CD4-positive, CD25-positive, alpha-beta regulatory T cell (primary cell): ENCODE measurements at regions not wholly inside any gene's neighbourhood (a gene's known extent, or its start where the extent isn't known, plus 50 kb on each side); places are given as distances from the start of the nearest gene placed in this dataset.

Experiments used
- ATAC-seq, 2 donors: fragments of 150-1000 bp; cut with Tn5 transposase; one replicate each; pipeline ENCODE4 v1.10.0; 2021; ENCODE audit warnings: low read depth in 2 of 2, moderate number of reproducible peaks in 2 of 2, moderate library complexity in 1 of 2
- DNase-seq, 3 donors: peaks; one replicate each; pipeline versions ENCODE4 v3.0.0 to v3.0.0-alpha.2; 2012 to 2022; ENCODE audit warnings: mixed read lengths in 1 of 3
- H3K27ac ChIP-seq: one replicate; pipeline ENCODE4 v1.7.0; 2013; ENCODE audit warnings: mild to moderate bottlenecking, low read length; ENCODE audit not compliant: insufficient read depth, poor library complexity, severe bottlenecking
- H3K27me3 ChIP-seq: one replicate; pipeline ENCODE4 v1.7.0; 2013; ENCODE audit warnings: low read length; ENCODE audit not compliant: control insufficient read depth, insufficient read depth
- H3K36me3 ChIP-seq: one replicate; pipeline ENCODE4 v1.7.0; 2013; ENCODE audit warnings: mild to moderate bottlenecking, low read length, moderate library complexity; ENCODE audit not compliant: control insufficient read depth, insufficient read depth
- H3K4me1 ChIP-seq: 2 replicates; pipeline ENCODE4 v1.7.0; 2013; ENCODE audit warnings: mild to moderate bottlenecking, low read length; ENCODE audit not compliant: insufficient read depth, control insufficient read depth, poor library complexity, severe bottlenecking
- H3K4me3 ChIP-seq: one replicate; pipeline ENCODE4 v1.7.0; 2013; ENCODE audit warnings: low read depth, mild to moderate bottlenecking, low read length, moderate library complexity
- H3K9me3 ChIP-seq, 2 experiments: 1 replicate in 1 of 2; 2 replicates in 1 of 2; pipeline ENCODE4 v1.7.0; 2013; ENCODE audit warnings: low read length in 2 of 2, mild to moderate bottlenecking in 1 of 2, moderate library complexity in 1 of 2; ENCODE audit not compliant: control insufficient read depth in 2 of 2
- H3K27ac Mint-ChIP-seq, 3 donors: one replicate each; pipeline ENCODE4 v1.8.0; 2020 to 2022; ENCODE audit warnings: mild to moderate bottlenecking in 3 of 3, mixed read lengths in 3 of 3, moderate library complexity in 2 of 3
- H3K27me3 Mint-ChIP-seq: one replicate; pipeline ENCODE4 v1.8.0; 2022; ENCODE audit warnings: mild to moderate bottlenecking, mixed read lengths
- H3K36me3 Mint-ChIP-seq: one replicate; pipeline ENCODE4 v1.8.0; 2020; ENCODE audit warnings: mixed read lengths
- H3K4me1 Mint-ChIP-seq, 4 donors: one replicate each; pipeline ENCODE4 v1.8.0; 2020 to 2022; ENCODE audit warnings: mixed read lengths in 4 of 4, mild to moderate bottlenecking in 1 of 4
- H3K4me3 Mint-ChIP-seq, 4 donors: one replicate each; pipeline ENCODE4 v1.8.0; 2020 to 2022; ENCODE audit warnings: mild to moderate bottlenecking in 4 of 4, mixed read lengths in 4 of 4, moderate library complexity in 3 of 4
- H3K9me3 Mint-ChIP-seq, 7 donors: one replicate each; pipeline ENCODE4 v1.8.0; 2020 to 2022; ENCODE audit warnings: mixed read lengths in 7 of 7, mild to moderate bottlenecking in 3 of 7, moderate library complexity in 2 of 7

DNA sequence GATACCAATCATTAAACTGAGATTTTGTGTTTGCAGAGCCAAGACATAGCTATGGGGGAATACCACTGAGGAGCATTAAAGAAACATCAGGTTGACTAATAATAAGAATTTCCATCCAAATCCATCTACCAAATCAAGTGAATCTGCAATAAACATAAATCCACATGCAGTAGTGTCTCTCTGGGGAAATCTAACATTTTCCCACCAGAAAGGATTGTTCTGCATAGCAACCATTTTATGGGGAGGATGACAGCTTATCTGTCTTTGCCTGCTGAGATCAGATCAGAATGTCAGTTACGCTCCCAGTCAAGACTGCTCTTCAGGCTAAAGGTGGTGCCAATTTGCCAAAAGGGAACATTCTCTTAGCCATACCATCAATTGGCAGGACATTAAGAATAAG lies 1098.9 kb upstream of the CHAC2 start:
- no peak overlapping the region for H3K27ac Mint-ChIP-seq
- H3K4me3 Mint-ChIP-seq = no peak overlapping the region
- no peaks in the 10 kb centered on the region for H3K4me1 Mint-ChIP-seq
- ATAC-seq = no peak
- no peak for DNase-seq
- H3K27me3 ChIP-seq = no peaks in the 10 kb centered on the region
- no peak overlapping the region for H3K27ac ChIP-seq
- H3K4me3 ChIP-seq = no peak overlapping the region
- no peaks in the 10 kb centered on the region for H3K27me3 Mint-ChIP-seq
- H3K36me3 ChIP-seq = no peaks in the 10 kb centered on the region
- no peaks in the 10 kb centered on the region for H3K9me3 ChIP-seq
- no peaks in the 10 kb centered on the region for H3K36me3 Mint-ChIP-seq
- peaks cover 0 to 27% (median 3%) of the 10 kb centered on the region in 7 donors for H3K9me3 Mint-ChIP-seq
- no peaks in the 10 kb centered on the region for H3K4me1 ChIP-seq

DNA sequence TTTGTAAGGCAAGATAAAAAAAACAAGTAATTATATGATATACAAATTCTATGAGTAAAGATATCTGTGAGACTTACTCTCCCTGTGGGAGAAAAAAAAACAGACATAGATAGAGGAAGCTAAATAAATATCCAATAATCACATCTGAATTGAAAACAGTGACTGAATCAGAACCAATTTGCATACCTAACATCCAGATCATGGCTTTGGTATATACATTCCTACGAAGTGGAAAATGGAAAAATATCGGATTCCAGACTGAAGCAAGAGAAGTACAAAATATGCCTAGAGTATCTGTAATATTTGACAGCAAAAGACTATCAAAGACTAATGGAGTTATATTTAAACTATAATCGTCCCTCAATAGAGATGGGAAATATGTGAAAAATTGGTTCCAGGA lies 1108.1 kb upstream of the CHAC2 start:
- H3K27me3 Mint-ChIP-seq = no peaks in the 10 kb centered on the region
- H3K9me3 Mint-ChIP-seq = peaks cover 0 to 4% (median 1%) of the 10 kb centered on the region in 7 donors
- H3K9me3 ChIP-seq = peaks cover 0 to 4% of the 10 kb centered on the region in 2 experiments
- no peak overlapping the region for H3K4me3 ChIP-seq
- no peaks in the 10 kb centered on the region for H3K4me1 ChIP-seq
- DNase-seq (no peak), ATAC-seq (no peak)
- no peaks in the 10 kb centered on the region for H3K4me1 Mint-ChIP-seq
- H3K27ac Mint-ChIP-seq = no peak overlapping the region
- H3K36me3 ChIP-seq = no peaks in the 10 kb centered on the region
- no peaks in the 10 kb centered on the region for H3K36me3 Mint-ChIP-seq
- no peaks in the 10 kb centered on the region for H3K27me3 ChIP-seq
- H3K27ac ChIP-seq = no peak overlapping the region
- H3K4me3 Mint-ChIP-seq = no peak overlapping the region

DNA sequence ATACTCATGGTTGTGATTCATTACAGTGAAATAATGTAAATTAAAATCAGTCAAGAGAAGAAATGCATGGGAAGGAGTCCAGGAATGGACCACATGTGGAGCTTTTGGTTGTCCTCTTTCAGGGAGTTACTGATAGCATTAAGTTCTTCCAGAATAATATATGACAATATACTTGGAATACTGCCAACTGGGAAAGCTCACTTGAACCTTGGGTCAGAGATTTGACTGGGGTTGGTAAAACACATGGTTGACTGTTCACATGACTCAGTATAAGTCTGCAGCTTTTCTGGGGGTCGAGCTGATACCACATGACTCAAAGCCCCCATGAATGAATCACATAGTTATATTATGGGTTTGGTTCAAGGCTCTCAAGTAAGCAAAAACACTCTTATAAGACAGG lies 1109.0 kb upstream of the CHAC2 start:
- Mint-ChIP-seq H3K36me3 (no peaks in the 10 kb centered on the region), H3K27ac (no peak overlapping the region), H3K4me3 (no peak overlapping the region), H3K9me3 (peaks cover 0 to 4% (median 2%) of the 10 kb centered on the region in 7 donors), H3K4me1 (no peaks in the 10 kb centered on the region), H3K27me3 (no peaks in the 10 kb centered on the region)
- ATAC-seq (no peak), DNase-seq (no peak)
- no peaks in the 10 kb centered on the region for H3K27me3 ChIP-seq
- H3K4me1 ChIP-seq = no peaks in the 10 kb centered on the region
- no peak overlapping the region for H3K27ac ChIP-seq
- no peak overlapping the region for H3K4me3 ChIP-seq
- no peaks in the 10 kb centered on the region for H3K36me3 ChIP-seq
- peaks cover 0 to 4% of the 10 kb centered on the region in 2 experiments for H3K9me3 ChIP-seq

DNA sequence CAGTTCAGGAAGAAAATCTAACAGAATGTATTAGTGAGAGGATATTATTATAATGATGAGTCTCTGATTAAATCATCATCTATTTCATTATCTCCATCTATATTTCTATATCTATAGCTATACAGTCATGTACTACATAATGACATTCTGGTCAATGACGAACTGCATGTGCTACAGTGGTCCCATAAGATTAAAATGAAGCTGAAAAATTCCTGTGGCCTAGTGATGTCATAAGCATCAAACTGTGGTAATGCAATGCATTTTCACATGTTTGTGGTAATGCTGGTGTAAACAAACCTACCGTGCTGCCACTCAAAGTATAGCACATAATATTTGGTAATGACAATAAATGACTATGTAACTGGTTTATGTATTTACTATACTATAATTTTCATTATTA lies 1127.9 kb upstream of the CHAC2 start:
- H3K4me1 Mint-ChIP-seq = peaks cover 0 to 5% (median 0%) of the 10 kb centered on the region in 4 donors
- Histone ChIP-seq H3K27me3 (no peaks in the 10 kb centered on the region), H3K36me3 (no peaks in the 10 kb centered on the region), H3K9me3 (no peaks in the 10 kb centered on the region), H3K27ac (no peak overlapping the region), H3K4me1 (no peaks in the 10 kb centered on the region), H3K4me3 (no peak overlapping the region)
- H3K27ac Mint-ChIP-seq = no peak overlapping the region
- DNase-seq (no peak), ATAC-seq (no peak)
- peaks cover 0 to 13% (median 5%) of the 10 kb centered on the region in 7 donors for H3K9me3 Mint-ChIP-seq
- H3K36me3 Mint-ChIP-seq = no peaks in the 10 kb centered on the region
- no peaks in the 10 kb centered on the region for H3K27me3 Mint-ChIP-seq
- no peak overlapping the region for H3K4me3 Mint-ChIP-seq

DNA sequence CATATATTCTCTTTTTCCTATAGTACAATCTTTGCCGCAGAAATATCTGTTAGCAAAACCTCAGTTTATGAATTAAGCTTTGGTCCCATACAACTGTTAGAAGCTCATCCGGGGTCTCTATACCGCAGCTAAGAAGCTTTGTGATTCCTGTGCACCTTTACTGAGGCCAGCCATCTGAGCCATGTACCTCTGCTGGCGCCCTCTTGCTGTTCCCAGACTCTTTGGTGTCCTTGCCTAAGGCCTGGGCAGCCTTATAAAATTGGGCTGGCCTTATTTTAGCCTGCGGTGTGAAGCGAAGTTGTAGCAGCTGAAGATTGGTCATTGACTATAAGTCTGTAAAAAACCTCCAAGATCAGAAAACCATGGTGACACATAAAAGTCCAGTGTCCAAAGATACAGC lies 1135.1 kb upstream of the CHAC2 start:
- H3K4me3 ChIP-seq = no peak overlapping the region
- no peaks in the 10 kb centered on the region for H3K4me1 ChIP-seq
- ATAC-seq (no peak), DNase-seq (no peak)
- no peaks in the 10 kb centered on the region for H3K27me3 Mint-ChIP-seq
- H3K27ac ChIP-seq = no peak overlapping the region
- no peaks in the 10 kb centered on the region for H3K27me3 ChIP-seq
- peaks cover 2 to 18% (median 4%) of the 10 kb centered on the region in 7 donors for H3K9me3 Mint-ChIP-seq
- no peaks in the 10 kb centered on the region for H3K36me3 Mint-ChIP-seq
- H3K9me3 ChIP-seq = peaks cover 0 to 7% of the 10 kb centered on the region in 2 experiments
- H3K27ac Mint-ChIP-seq = no peak overlapping the region
- H3K4me1 Mint-ChIP-seq = no peaks in the 10 kb centered on the region
- H3K4me3 Mint-ChIP-seq = no peak overlapping the region
- no peaks in the 10 kb centered on the region for H3K36me3 ChIP-seq

DNA sequence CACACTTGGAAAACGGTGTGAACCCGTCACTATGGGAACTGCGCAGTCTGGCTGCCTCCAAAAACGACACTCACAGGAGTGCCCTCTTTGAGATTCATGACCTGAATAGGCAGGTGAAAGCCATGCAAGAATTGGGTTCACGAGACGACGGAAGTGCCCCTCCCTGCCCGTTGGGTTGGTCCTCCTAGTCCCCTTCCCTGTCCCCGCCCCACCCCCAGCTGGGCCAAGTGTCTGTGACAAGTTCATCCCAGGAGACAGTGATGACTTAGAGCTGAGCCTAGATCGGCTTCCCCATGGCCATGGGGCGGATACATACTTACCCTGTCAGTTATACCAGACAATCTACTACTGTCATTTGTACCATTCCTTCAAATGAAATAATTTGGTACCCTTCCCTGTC lies 1137.7 kb upstream of the CHAC2 start:
- H3K27me3 ChIP-seq = no peaks in the 10 kb centered on the region
- DNase-seq = no peak
- Mint-ChIP-seq H3K27ac (no peak overlapping the region), H3K9me3 (peaks cover 0 to 11% (median 6%) of the 10 kb centered on the region in 7 donors), H3K4me1 (no peaks in the 10 kb centered on the region), H3K36me3 (no peaks in the 10 kb centered on the region), H3K4me3 (no peak overlapping the region), H3K27me3 (no peaks in the 10 kb centered on the region)
- no peak overlapping the region for H3K27ac ChIP-seq
- no peak for ATAC-seq
- no peaks in the 10 kb centered on the region for H3K36me3 ChIP-seq
- no peak overlapping the region for H3K4me3 ChIP-seq
- H3K4me1 ChIP-seq = no peaks in the 10 kb centered on the region
- H3K9me3 ChIP-seq = peaks cover 0 to 7% of the 10 kb centered on the region in 2 experiments

DNA sequence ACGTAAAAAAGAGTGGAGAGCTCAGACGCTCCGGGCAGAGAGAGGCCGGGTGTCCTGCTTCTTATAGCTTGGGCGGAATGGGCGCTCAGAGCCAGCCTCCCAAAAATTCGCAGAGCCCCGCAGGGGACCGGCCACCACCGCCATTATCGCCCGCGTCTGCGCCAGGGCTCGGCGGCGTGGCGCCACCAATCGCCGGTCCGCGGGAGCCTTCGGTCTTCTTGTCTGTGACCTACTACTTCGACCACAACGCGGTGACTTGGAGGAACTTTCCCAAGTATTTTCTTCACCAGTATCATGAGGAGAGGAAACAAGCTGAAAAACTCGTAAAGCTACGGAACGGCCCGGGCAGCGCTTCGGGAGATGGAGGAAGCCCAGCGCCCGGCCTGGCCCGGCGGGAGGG lies 1138.1 kb upstream of the CHAC2 start:
- no peaks in the 10 kb centered on the region for H3K36me3 ChIP-seq

DNA sequence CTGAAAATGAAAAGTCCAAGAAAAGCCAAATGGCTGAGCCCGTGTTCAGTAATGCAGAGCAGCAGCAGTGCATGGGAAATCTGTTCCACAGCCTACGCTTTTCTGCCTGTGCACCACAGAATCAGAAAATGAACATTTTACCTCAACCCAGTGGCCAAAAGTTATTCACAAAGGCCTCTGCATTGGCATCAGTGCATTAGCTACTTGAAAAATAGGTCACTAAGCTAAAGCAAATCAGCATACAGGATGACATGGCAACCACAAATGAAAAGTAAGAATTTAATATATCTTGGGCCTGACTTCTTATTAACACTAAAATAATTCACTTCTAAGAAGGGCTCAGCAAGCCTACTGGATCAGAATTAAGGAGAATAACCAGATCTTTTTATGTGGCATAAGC lies 1145.3 kb upstream of the CHAC2 start:
- Mint-ChIP-seq H3K36me3 (no peaks in the 10 kb centered on the region), H3K27me3 (no peaks in the 10 kb centered on the region), H3K4me1 (no peaks in the 10 kb centered on the region), H3K27ac (no peak overlapping the region), H3K9me3 (peaks cover 0 to 6% (median 2%) of the 10 kb centered on the region in 7 donors), H3K4me3 (no peak overlapping the region)
- DNase-seq (no peak), ATAC-seq (no peak)
- Histone ChIP-seq H3K9me3 (no peaks in the 10 kb centered on the region), H3K27ac (no peak overlapping the region), H3K4me1 (no peaks in the 10 kb centered on the region), H3K4me3 (no peak overlapping the region), H3K27me3 (no peaks in the 10 kb centered on the region), H3K36me3 (no peaks in the 10 kb centered on the region)

More for the DNA sequence above, 1138.1 kb upstream of the CHAC2 start:
- peaks cover 0 to 7% of the 10 kb centered on the region in 2 experiments for H3K9me3 ChIP-seq
- no peaks in the 10 kb centered on the region for H3K4me1 ChIP-seq
- Mint-ChIP-seq H3K4me3 (no peak overlapping the region), H3K9me3 (peaks cover 0 to 11% (median 6%) of the 10 kb centered on the region in 7 donors), H3K36me3 (no peaks in the 10 kb centered on the region), H3K27me3 (no peaks in the 10 kb centered on the region), H3K27ac (no peak overlapping the region), H3K4me1 (no peaks in the 10 kb centered on the region)
- no peak overlapping the region for H3K27ac ChIP-seq
- DNase-seq (no peak), ATAC-seq (no peak)
- H3K27me3 ChIP-seq = no peaks in the 10 kb centered on the region
- H3K4me3 ChIP-seq = no peak overlapping the region
